ENCODE measurements at regions not wholly inside any gene's neighbourhood (a gene's known extent, or its start where the extent isn't known, plus 50 kb on each side); places are given as distances from the start of the nearest gene placed in this dataset.

- peak; percentile 47 to 48 for DNase-seq
- no peaks in the 10 kb centered on the region for H3K9me3 ChIP-seq
- H3K36me3 ChIP-seq = no peaks in the 10 kb centered on the region
- intact Hi-C loops (cut with DNase I) = no loop called here
- TF ChIP-seq CTCF (IDR thresholded peaks at IDR 0.05) (no peak), POLR2A (IDR thresholded peaks at IDR 0.05) (no peak)
- H3K4me3 ChIP-seq (replicated peaks in 1 of 3) = no peak overlapping the region
- no peak overlapping the region for H3K27ac ChIP-seq
- 42 to 47% methylated on average over 15 of the region's 16 CpGs for WGBS, 2 donors
- no peaks in the 10 kb centered on the region for H3K27me3 ChIP-seq
- H3K4me1 ChIP-seq = peaks cover 4 to 12% of the 10 kb centered on the region in 2 donors
These were observed 72.0 kb downstream of the DACT2 start for GRCh38 chr6:168247443-168248147.

- Histone ChIP-seq H3K27ac (no peak overlapping the region), H3K4me3 (replicated peaks in 1 of 3) (no peak overlapping the region), H3K27me3 (no peaks in the 10 kb centered on the region), H3K36me3 (no peaks in the 10 kb centered on the region), H3K9me3 (no peaks in the 10 kb centered on the region), H3K4me1 (peaks cover 4 to 16% of the 10 kb centered on the region in 2 donors)
- intact Hi-C loops (cut with DNase I) = no loop called here
- TF ChIP-seq POLR2A (IDR thresholded peaks at IDR 0.05) = no peak
- TF ChIP-seq CTCF (IDR thresholded peaks at IDR 0.05) = no peak
- WGBS, 2 donors = 84 to 88% methylated on average over 17 of the region's 17 CpGs
- no peak for DNase-seq
These were observed 74.5 kb downstream of the DACT2 start for GRCh38 chr6:168244961-168245551.

GRCh38 chr6:168243812-168244376 lies 75.7 kb downstream of the DACT2 start:
- WGBS, 2 donors = 70 to 78% methylated on average over 6 of the region's 6 CpGs
- H3K27ac ChIP-seq = no peak overlapping the region
- no peak for DNase-seq
- peaks cover 4 to 16% of the 10 kb centered on the region in 2 donors for H3K4me1 ChIP-seq
- no peaks in the 10 kb centered on the region for H3K27me3 ChIP-seq
- no peaks in the 10 kb centered on the region for H3K36me3 ChIP-seq
- intact Hi-C loops (cut with DNase I) = no loop called here
- H3K9me3 ChIP-seq = no peaks in the 10 kb centered on the region
- H3K4me3 ChIP-seq (replicated peaks in 1 of 3) = no peak overlapping the region
- TF ChIP-seq CTCF (IDR thresholded peaks at IDR 0.05) (no peak), POLR2A (IDR thresholded peaks at IDR 0.05) (no peak)

GRCh38 chr6:168242940-168243225 lies 76.7 kb downstream of the DACT2 start:
- TF ChIP-seq POLR2A (IDR thresholded peaks at IDR 0.05) (no peak), CTCF (IDR thresholded peaks at IDR 0.05) (no peak)
- intact Hi-C loops (cut with DNase I) = no loop called here
- no peaks in the 10 kb centered on the region for H3K27me3 ChIP-seq
- H3K27ac ChIP-seq = no peak overlapping the region
- H3K4me1 ChIP-seq = peaks cover 4 to 10% of the 10 kb centered on the region in 2 donors
- H3K36me3 ChIP-seq = no peaks in the 10 kb centered on the region
- DNase-seq = no peak
- H3K4me3 ChIP-seq (replicated peaks in 1 of 3) = no peak overlapping the region
- WGBS, 2 donors = 98 to 100% methylated on average over 4 to 8 of the region's 8 CpGs
- no peaks in the 10 kb centered on the region for H3K9me3 ChIP-seq
